ENCODE measurements at regions not wholly inside any gene's neighbourhood (a gene's known extent, or its start where the extent isn't known, plus 50 kb on each side); places are given as distances from the start of the nearest gene placed in this dataset.

GRCh38 chr5:40334242-40334635 lies 345.5 kb upstream of the PTGER4 start:
- Mint-ChIP-seq H3K4me3 (no peak overlapping the region), H3K36me3 (ENCODE audit: low read depth) (no peaks in the 10 kb centered on the region), H3K9me3 (no peaks in the 10 kb centered on the region), H3K27ac (no peak overlapping the region), H3K27me3 (no peaks in the 10 kb centered on the region), H3K4me1 (ENCODE audit: low read depth) (no peaks in the 10 kb centered on the region)
- intact Hi-C loops (cut with micrococcal nuclease): no loop called here

GRCh38 chr5:40333459-40334241 lies 346.1 kb upstream of the PTGER4 start:
- intact Hi-C loops (cut with micrococcal nuclease): no loop called here
- Mint-ChIP-seq H3K27ac (no peak overlapping the region), H3K4me1 (ENCODE audit: low read depth) (no peaks in the 10 kb centered on the region), H3K9me3 (no peaks in the 10 kb centered on the region), H3K27me3 (no peaks in the 10 kb centered on the region), H3K4me3 (no peak overlapping the region), H3K36me3 (ENCODE audit: low read depth) (no peaks in the 10 kb centered on the region)

GRCh38 chr5:40332970-40333369 lies 346.7 kb upstream of the PTGER4 start:
- no peak overlapping the region for H3K4me3 Mint-ChIP-seq
- H3K36me3 Mint-ChIP-seq (ENCODE audit: low read depth): no peaks in the 10 kb centered on the region
- no peaks in the 10 kb centered on the region for H3K27me3 Mint-ChIP-seq
- no peak overlapping the region for H3K27ac Mint-ChIP-seq
- no peaks in the 10 kb centered on the region for H3K9me3 Mint-ChIP-seq
- intact Hi-C loops (cut with micrococcal nuclease): no loop called here
- no peaks in the 10 kb centered on the region for H3K4me1 Mint-ChIP-seq (ENCODE audit: low read depth)

GRCh38 chr5:40331616-40332015 lies 348.1 kb upstream of the PTGER4 start:
- Mint-ChIP-seq H3K4me3 (no peak overlapping the region), H3K27ac (no peak overlapping the region), H3K4me1 (ENCODE audit: low read depth) (no peaks in the 10 kb centered on the region), H3K36me3 (ENCODE audit: low read depth) (no peaks in the 10 kb centered on the region), H3K27me3 (no peaks in the 10 kb centered on the region), H3K9me3 (no peaks in the 10 kb centered on the region)
- intact Hi-C loops (cut with micrococcal nuclease): no loop called here

- H3K36me3 Mint-ChIP-seq (ENCODE audit: low read depth): no peaks in the 10 kb centered on the region
- H3K4me3 Mint-ChIP-seq: no peak overlapping the region
- H3K27ac Mint-ChIP-seq: no peak overlapping the region
- peaks cover 9% of the 10 kb centered on the region for H3K9me3 Mint-ChIP-seq
- H3K4me1 Mint-ChIP-seq (ENCODE audit: low read depth): peaks cover 4% of the 10 kb centered on the region
- H3K27me3 Mint-ChIP-seq: no peaks in the 10 kb centered on the region
- intact Hi-C loops (cut with micrococcal nuclease): no loop called here
These were observed 358.2 kb upstream of the PTGER4 start for GRCh38 chr5:40321514-40321913.

- Mint-ChIP-seq H3K27ac (no peak overlapping the region), H3K4me3 (no peak overlapping the region), H3K9me3 (peaks cover 7% of the 10 kb centered on the region), H3K27me3 (no peaks in the 10 kb centered on the region), H3K36me3 (ENCODE audit: low read depth) (no peaks in the 10 kb centered on the region), H3K4me1 (ENCODE audit: low read depth) (no peaks in the 10 kb centered on the region)
- intact Hi-C loops (cut with micrococcal nuclease): no loop called here
These were observed 361.3 kb upstream of the PTGER4 start for GRCh38 chr5:40318395-40318794.

- no peak overlapping the region for H3K4me3 Mint-ChIP-seq
These were observed 362.7 kb upstream of the PTGER4 start for GRCh38 chr5:40317023-40317422.

GRCh38 chr5:40315126-40315525 lies 364.6 kb upstream of the PTGER4 start:
- no peaks in the 10 kb centered on the region for H3K4me1 Mint-ChIP-seq (ENCODE audit: low read depth)
- H3K36me3 Mint-ChIP-seq (ENCODE audit: low read depth): no peaks in the 10 kb centered on the region
- H3K9me3 Mint-ChIP-seq: no peaks in the 10 kb centered on the region
- intact Hi-C loops (cut with micrococcal nuclease): no loop called here
- no peak overlapping the region for H3K27ac Mint-ChIP-seq
- no peaks in the 10 kb centered on the region for H3K27me3 Mint-ChIP-seq
- H3K4me3 Mint-ChIP-seq: no peak overlapping the region

More at GRCh38 chr5:40317023-40317422, 362.7 kb upstream of the PTGER4 start:
- intact Hi-C loops (cut with micrococcal nuclease): no loop called here
- H3K4me1 Mint-ChIP-seq (ENCODE audit: low read depth): no peaks in the 10 kb centered on the region
- no peaks in the 10 kb centered on the region for H3K27me3 Mint-ChIP-seq
- H3K9me3 Mint-ChIP-seq: no peaks in the 10 kb centered on the region
- H3K27ac Mint-ChIP-seq: no peak overlapping the region
- H3K36me3 Mint-ChIP-seq (ENCODE audit: low read depth): no peaks in the 10 kb centered on the region

- H3K4me1 Mint-ChIP-seq (ENCODE audit: low read depth): no peaks in the 10 kb centered on the region
- no peak overlapping the region for H3K4me3 Mint-ChIP-seq
- intact Hi-C loops (cut with micrococcal nuclease): no loop called here
- H3K27ac Mint-ChIP-seq: no peak overlapping the region
- H3K36me3 Mint-ChIP-seq (ENCODE audit: low read depth): no peaks in the 10 kb centered on the region
- H3K9me3 Mint-ChIP-seq: no peaks in the 10 kb centered on the region
- no peaks in the 10 kb centered on the region for H3K27me3 Mint-ChIP-seq
These were observed 365.4 kb upstream of the PTGER4 start for GRCh38 chr5:40314275-40314674.

- intact Hi-C loops (cut with micrococcal nuclease): no loop called here
- H3K27me3 Mint-ChIP-seq: no peaks in the 10 kb centered on the region
- H3K36me3 Mint-ChIP-seq (ENCODE audit: low read depth): no peaks in the 10 kb centered on the region
- no peak overlapping the region for H3K27ac Mint-ChIP-seq
- no peak overlapping the region for H3K4me3 Mint-ChIP-seq
- no peaks in the 10 kb centered on the region for H3K4me1 Mint-ChIP-seq (ENCODE audit: low read depth)
- no peaks in the 10 kb centered on the region for H3K9me3 Mint-ChIP-seq
These were observed 367.5 kb upstream of the PTGER4 start for GRCh38 chr5:40312205-40312604.

GRCh38 chr5:40309851-40310250 lies 369.9 kb upstream of the PTGER4 start:
- Mint-ChIP-seq H3K9me3 (no peaks in the 10 kb centered on the region), H3K27me3 (no peaks in the 10 kb centered on the region), H3K4me1 (ENCODE audit: low read depth) (no peaks in the 10 kb centered on the region), H3K4me3 (no peak overlapping the region), H3K36me3 (ENCODE audit: low read depth) (no peaks in the 10 kb centered on the region), H3K27ac (no peak overlapping the region)
- intact Hi-C loops (cut with micrococcal nuclease): no loop called here

- Mint-ChIP-seq H3K36me3 (ENCODE audit: low read depth) (no peaks in the 10 kb centered on the region), H3K27ac (no peak overlapping the region), H3K4me3 (no peak overlapping the region), H3K9me3 (no peaks in the 10 kb centered on the region), H3K4me1 (ENCODE audit: low read depth) (no peaks in the 10 kb centered on the region), H3K27me3 (no peaks in the 10 kb centered on the region)
- intact Hi-C loops (cut with micrococcal nuclease): no loop called here
These were observed 370.8 kb upstream of the PTGER4 start for GRCh38 chr5:40308867-40309266.

- H3K9me3 Mint-ChIP-seq: no peaks in the 10 kb centered on the region
- H3K36me3 Mint-ChIP-seq (ENCODE audit: low read depth): no peaks in the 10 kb centered on the region
- H3K27me3 Mint-ChIP-seq: no peaks in the 10 kb centered on the region
- no peaks in the 10 kb centered on the region for H3K4me1 Mint-ChIP-seq (ENCODE audit: low read depth)
- no peak overlapping the region for H3K27ac Mint-ChIP-seq
- intact Hi-C loops (cut with micrococcal nuclease): no loop called here
- H3K4me3 Mint-ChIP-seq: no peak overlapping the region
These were observed 371.8 kb upstream of the PTGER4 start for GRCh38 chr5:40307920-40308319.

GRCh38 chr5:40306869-40307487 lies 372.7 kb upstream of the PTGER4 start:
- intact Hi-C loops (cut with micrococcal nuclease): no loop called here
- H3K4me1 Mint-ChIP-seq (ENCODE audit: low read depth): no peaks in the 10 kb centered on the region
- H3K27ac Mint-ChIP-seq: no peak overlapping the region
- H3K36me3 Mint-ChIP-seq (ENCODE audit: low read depth): no peaks in the 10 kb centered on the region
- H3K27me3 Mint-ChIP-seq: no peaks in the 10 kb centered on the region
- H3K4me3 Mint-ChIP-seq: no peak overlapping the region
- H3K9me3 Mint-ChIP-seq: no peaks in the 10 kb centered on the region

GRCh38 chr5:40292006-40292405 lies 387.7 kb upstream of the PTGER4 start:
- H3K4me1 Mint-ChIP-seq (ENCODE audit: low read depth): peaks cover 5% of the 10 kb centered on the region
- no peak overlapping the region for H3K4me3 Mint-ChIP-seq
- no peaks in the 10 kb centered on the region for H3K27me3 Mint-ChIP-seq
- no peaks in the 10 kb centered on the region for H3K36me3 Mint-ChIP-seq (ENCODE audit: low read depth)
- intact Hi-C loops (cut with micrococcal nuclease): no loop called here
- H3K27ac Mint-ChIP-seq: no peak overlapping the region
- peaks cover 9% of the 10 kb centered on the region for H3K9me3 Mint-ChIP-seq
